Gastrocnemius medialis (tissue), 4 donors: ENCODE measurements at regions not wholly inside any gene's neighbourhood (a gene's known extent, or its start where the extent isn't known, plus 50 kb on each side); places are given as distances from the start of the nearest gene placed in this dataset.

Experiments
- ATAC-seq, 2 donors: fragments of 150-250 bp; one replicate each; pipeline ENCODE4 v1.9.1; 2016
- DNase-seq, 2 donors: peaks; one replicate each; pipeline ENCODE4 v3.0.0-alpha.2; 2019
- H3K27ac ChIP-seq, 4 donors: fragments of 200-600 bp; sonication (generic); 1 replicate in 1 of 4; 2 replicates in 3 of 4; pipeline ENCODE4 v1.5.1; 2016 to 2018; ENCODE audit warnings: mild to moderate bottlenecking in 2 of 4, moderate library complexity in 1 of 4
- H3K27me3 ChIP-seq, 3 donors: fragments of 200-600 bp; sonication (generic) in 2 of 3; 1 replicate in 1 of 3; 2 replicates in 2 of 3; pipeline versions ENCODE4 v1.5.1 to v1.6.0; 2016 to 2019; ENCODE audit warnings: mild to moderate bottlenecking in 1 of 3, moderate library complexity in 1 of 3
- H3K36me3 ChIP-seq, 2 donors: fragments of 200-600 bp; sonication (generic) in 1 of 2; one replicate each; pipeline ENCODE4 v1.5.1; 2017 to 2018
- H3K4me1 ChIP-seq, 2 donors: fragments of 200-600 bp; sonication (generic) in 1 of 2; one replicate each; pipeline ENCODE4 v1.5.1; 2016 to 2017; ENCODE audit warnings: mild to moderate bottlenecking in 2 of 2
- H3K4me3 ChIP-seq, 4 donors: fragments of 200-600 bp; sonication (generic) in 3 of 4; 1 replicate in 1 of 4; 2 replicates in 3 of 4; pipeline ENCODE4 v1.5.1; 2016 to 2019; ENCODE audit warnings: mild to moderate bottlenecking in 2 of 4
- H3K9me3 ChIP-seq, 3 donors: fragments of 200-600 bp; sonication (generic) in 2 of 3; 1 replicate in 1 of 3; 2 replicates in 2 of 3; pipeline ENCODE4 v1.5.1; 2016 to 2019
- CTCF ChIP-seq, 5 experiments: fragments of 450-650 bp in 3 of 5; fragments of 200-600 bp in 2 of 5; sonication (generic) in 2 of 5; IDR thresholded peaks in 4 of 5; conservative IDR thresholded peaks in 1 of 5; 1 replicate in 4 of 5; 2 replicates in 1 of 5; pipeline ENCODE4 v1.5.1; 2016 to 2019; ENCODE audit warnings: antibody characterized with exemption in 5 of 5, mild to moderate bottlenecking in 3 of 5, moderate library complexity in 3 of 5
- POLR2A ChIP-seq, 2 donors: fragments of 450-650 bp; IDR thresholded peaks; one replicate each; pipeline ENCODE4 v1.6.1; 2017; ENCODE audit warnings: antibody characterized with exemption in 2 of 2, mild to moderate bottlenecking in 2 of 2, moderate library complexity in 2 of 2
- in situ Hi-C, 4 donors: fragments of 200-750 bp; cut with MboI; loops; one replicate each; pipeline versions ENCODE4 v1.15.0 to v1.8.0; 2017; ENCODE audit warnings: low sequenced_read_pairs in 4 of 4
- intact Hi-C: fragments of 100-400 bp; cut with DNase I; formaldehyde crosslinking; loops from one replicate; pipeline ENCODE4 v1.15.1; 2023; ENCODE audit warnings: low total_unique reads

GRCh38 chr10:21166557-21167287 lies 269.6 kb upstream of the NEBL start:
- ATAC-seq = no peak

GRCh38 chr10:21165489-21165888 lies 268.4 kb upstream of the NEBL start:
- DNase-seq = no peak
- intact Hi-C loops = no loop called here

More at GRCh38 chr10:21166557-21167287, 269.6 kb upstream of the NEBL start:
- in situ Hi-C loops = no loop called here
- TF ChIP-seq POLR2A (IDR thresholded peaks at IDR 0.05) = no peak
- TF ChIP-seq CTCF (IDR thresholded peaks at IDR 0.05 in 4 of 5, conservative IDR thresholded peaks at IDR 0.05 in 1 of 5) = no peak
- peaks cover 0 to 4% (median 2%) of the 10 kb centered on the region in 3 donors for H3K27me3 ChIP-seq
- no peaks in the 10 kb centered on the region for H3K36me3 ChIP-seq
- intact Hi-C loops = no loop called here
- H3K27ac ChIP-seq = no peak overlapping the region
- H3K4me1 ChIP-seq = no peaks in the 10 kb centered on the region
- H3K4me3 ChIP-seq = no peak overlapping the region
- no peaks in the 10 kb centered on the region for H3K9me3 ChIP-seq
- DNase-seq = no peak

GRCh38 chr10:21164687-21165086 lies 267.6 kb upstream of the NEBL start:
- no peaks in the 10 kb centered on the region for H3K27me3 ChIP-seq
- H3K27ac ChIP-seq = no peak overlapping the region
- H3K4me3 ChIP-seq = no peak overlapping the region
- intact Hi-C loops (no loop called here), in situ Hi-C loops (no loop called here)
- TF ChIP-seq CTCF (IDR thresholded peaks at IDR 0.05 in 4 of 5, conservative IDR thresholded peaks at IDR 0.05 in 1 of 5) (no peak), POLR2A (IDR thresholded peaks at IDR 0.05) (no peak)
- no peaks in the 10 kb centered on the region for H3K4me1 ChIP-seq
- H3K9me3 ChIP-seq = no peaks in the 10 kb centered on the region
- DNase-seq (no peak), ATAC-seq (no peak)
- H3K36me3 ChIP-seq = no peaks in the 10 kb centered on the region

More at GRCh38 chr10:21165489-21165888, 268.4 kb upstream of the NEBL start:
- TF ChIP-seq POLR2A (IDR thresholded peaks at IDR 0.05) (no peak), CTCF (IDR thresholded peaks at IDR 0.05 in 4 of 5, conservative IDR thresholded peaks at IDR 0.05 in 1 of 5) (no peak)
- no peak for ATAC-seq
- no peaks in the 10 kb centered on the region for H3K36me3 ChIP-seq
- no peak overlapping the region for H3K27ac ChIP-seq
- H3K4me1 ChIP-seq = no peaks in the 10 kb centered on the region
- in situ Hi-C loops = no loop called here
- H3K27me3 ChIP-seq = peaks cover 0 to 2% (median 0%) of the 10 kb centered on the region in 3 donors
- no peaks in the 10 kb centered on the region for H3K9me3 ChIP-seq
- H3K4me3 ChIP-seq = no peak overlapping the region

- Histone ChIP-seq H3K27ac (no peak overlapping the region), H3K4me3 (no peak overlapping the region), H3K36me3 (no peaks in the 10 kb centered on the region), H3K27me3 (no peaks in the 10 kb centered on the region), H3K4me1 (no peaks in the 10 kb centered on the region), H3K9me3 (no peaks in the 10 kb centered on the region)
- ATAC-seq = no peak
- intact Hi-C loops (no loop called here), in situ Hi-C loops (no loop called here)
- no peak for DNase-seq
- TF ChIP-seq POLR2A (IDR thresholded peaks at IDR 0.05) = no peak
- TF ChIP-seq CTCF (IDR thresholded peaks at IDR 0.05 in 4 of 5, conservative IDR thresholded peaks at IDR 0.05 in 1 of 5) = no peak
Measured at GRCh38 chr10:21162948-21163347, 265.8 kb upstream of the NEBL start.

GRCh38 chr10:21161647-21162046 lies 264.5 kb upstream of the NEBL start:
- Histone ChIP-seq H3K4me1 (no peaks in the 10 kb centered on the region), H3K36me3 (no peaks in the 10 kb centered on the region), H3K4me3 (no peak overlapping the region), H3K9me3 (no peaks in the 10 kb centered on the region), H3K27me3 (no peaks in the 10 kb centered on the region), H3K27ac (no peak overlapping the region)
- no peak for TF ChIP-seq POLR2A (IDR thresholded peaks at IDR 0.05)
- no peak for TF ChIP-seq CTCF (IDR thresholded peaks at IDR 0.05 in 4 of 5, conservative IDR thresholded peaks at IDR 0.05 in 1 of 5)
- no peak for ATAC-seq
- in situ Hi-C loops (no loop called here), intact Hi-C loops (no loop called here)
- DNase-seq = no peak
